Stimulated activated naive CD8-positive, alpha-beta T cell treated with anti-CD3 and anti-CD28 coated beads, Interleukin-15, Interleukin-2, amounts not matched to agents 100 U/mL and 50 U/mL, for 24 hours (primary cell): ENCODE measurements at regions not wholly inside any gene's neighbourhood (a gene's known extent, or its start where the extent isn't known, plus 50 kb on each side); places are given as distances from the start of the nearest gene placed in this dataset.

ENCODE experiments used
- ATAC-seq: fragments of 150-1000 bp; cut with Tn5 transposase; one replicate; pipeline ENCODE4 v1.10.0; 2021
- DNase-seq: peaks from one replicate; pipeline ENCODE4 v3.0.0; 2021

DNA sequence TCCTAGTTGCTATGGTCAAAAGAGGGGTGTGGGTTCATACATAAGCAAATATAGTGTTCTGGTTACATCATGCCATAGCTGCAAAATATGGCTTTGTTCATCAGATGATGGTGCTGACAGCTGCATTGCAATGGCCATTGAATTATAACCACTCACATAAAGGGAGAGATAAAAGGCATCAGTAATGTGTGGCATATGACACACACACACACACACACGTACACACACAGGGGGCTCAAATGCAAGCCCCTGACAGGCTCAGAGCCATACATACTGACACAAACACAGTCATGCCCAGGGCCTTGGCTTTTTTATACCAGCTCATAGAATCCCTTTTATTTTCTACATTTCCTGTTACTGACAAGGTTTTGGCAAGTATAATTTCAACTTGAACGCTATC, 698.9 kb downstream of the BCL11B start:
- DNase-seq (no peak), ATAC-seq (no peak)

DNA sequence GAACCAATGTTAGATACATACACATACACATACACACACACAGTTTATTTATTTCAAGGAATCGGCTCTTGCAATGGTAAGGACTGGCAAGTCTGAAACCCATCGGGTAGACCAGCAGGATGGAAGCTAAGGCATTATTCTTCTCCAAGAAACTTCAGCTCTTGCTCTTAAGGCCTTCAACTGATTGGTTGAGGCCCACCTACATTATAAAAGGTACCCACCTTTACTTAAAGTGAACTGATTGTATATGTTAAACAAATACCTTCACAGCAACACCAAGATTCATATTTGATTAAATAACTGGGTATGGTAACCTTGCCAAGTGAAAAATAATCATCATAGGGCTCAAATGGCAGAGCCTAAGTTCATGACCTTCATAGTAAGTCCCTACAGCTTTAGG, 695.5 kb downstream of the BCL11B start:
- no peak for ATAC-seq

GRCh38 chr14:98578204-98578603, 693.8 kb downstream of the BCL11B start:
- no peak for DNase-seq
- ATAC-seq = no peak

More for the DNA sequence above, 695.5 kb downstream of the BCL11B start:
- DNase-seq = no peak

DNA sequence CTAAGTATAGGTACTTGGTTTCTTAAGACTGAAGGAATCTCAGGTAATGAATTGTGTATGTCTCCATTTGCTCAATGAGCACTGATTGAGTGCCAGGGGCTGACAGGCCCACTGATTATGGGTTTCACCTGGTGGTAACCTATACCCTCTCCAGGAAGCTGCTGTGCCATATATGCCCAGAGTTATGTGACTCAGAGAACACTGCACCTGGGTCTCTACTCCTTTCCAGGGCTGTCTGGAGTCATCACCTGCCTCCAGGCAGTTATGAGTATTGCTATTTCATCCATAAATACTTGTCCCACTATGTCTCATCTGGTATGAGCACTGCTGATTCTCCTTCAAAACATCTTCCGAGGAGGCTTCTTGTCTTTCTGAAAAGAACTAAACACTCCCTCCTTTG, 692.9 kb downstream of the BCL11B start:
- no peak for DNase-seq
- no peak for ATAC-seq

DNA sequence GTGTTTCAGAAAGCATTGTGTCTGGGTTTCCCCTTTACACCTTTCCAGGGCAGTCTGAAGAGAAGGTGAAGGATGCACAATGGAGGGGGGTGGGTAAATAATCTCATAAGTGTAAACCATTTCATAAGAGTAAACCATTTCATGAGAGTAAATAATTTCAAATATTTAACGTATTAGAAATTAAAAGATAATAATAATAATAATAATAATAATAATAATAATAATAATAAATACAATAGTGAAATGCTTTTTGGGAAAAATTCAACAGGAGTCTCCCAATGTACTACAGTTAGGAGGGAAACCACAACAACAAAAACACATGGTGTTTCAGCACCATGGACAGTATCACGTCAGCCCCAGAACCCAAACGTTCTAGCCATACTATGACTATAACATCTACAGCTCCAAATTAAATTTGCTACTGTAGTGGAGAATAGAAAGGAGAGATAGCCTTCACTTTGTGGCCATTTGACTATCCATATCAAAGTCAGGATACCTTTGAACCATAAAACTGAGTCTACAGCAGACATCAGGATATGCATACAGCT, 691.8 kb downstream of the BCL11B start:
- ATAC-seq (no peak), DNase-seq (no peak)

GRCh38 chr14:98582276-98582675, 689.7 kb downstream of the BCL11B start:
- ATAC-seq (no peak), DNase-seq (no peak)

- no peak for ATAC-seq
Measured at GRCh38 chr14:98591161-98591560, 680.8 kb downstream of the BCL11B start.

GRCh38 chr14:98592611-98593170, 679.3 kb downstream of the BCL11B start:
- ATAC-seq (no peak), DNase-seq (no peak)

More at GRCh38 chr14:98591161-98591560, 680.8 kb downstream of the BCL11B start:
- DNase-seq = no peak

DNA sequence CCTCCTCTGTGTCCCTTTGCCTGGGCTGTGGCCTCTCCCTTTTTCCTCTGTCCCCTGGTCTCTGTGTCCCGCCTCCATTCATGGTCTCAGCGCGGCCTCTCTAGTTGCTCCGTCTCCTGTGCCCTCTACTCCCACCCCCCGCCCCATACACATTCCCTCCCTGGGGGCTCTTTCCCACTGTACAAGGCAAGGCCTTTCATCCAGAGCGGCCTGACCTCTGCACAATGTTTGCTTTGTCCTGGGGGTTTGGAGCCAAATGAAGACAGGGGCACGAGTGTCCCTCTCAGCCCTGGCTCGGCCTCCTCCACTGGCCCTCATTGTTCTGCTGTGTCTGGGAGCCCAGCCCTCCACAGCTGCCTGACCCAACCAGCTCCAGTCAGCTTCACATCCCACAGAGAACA, 678.6 kb downstream of the BCL11B start:
- ATAC-seq (no peak), DNase-seq (no peak)

GRCh38 chr14:98594156-98594555, 677.8 kb downstream of the BCL11B start:
- ATAC-seq = no peak

DNA sequence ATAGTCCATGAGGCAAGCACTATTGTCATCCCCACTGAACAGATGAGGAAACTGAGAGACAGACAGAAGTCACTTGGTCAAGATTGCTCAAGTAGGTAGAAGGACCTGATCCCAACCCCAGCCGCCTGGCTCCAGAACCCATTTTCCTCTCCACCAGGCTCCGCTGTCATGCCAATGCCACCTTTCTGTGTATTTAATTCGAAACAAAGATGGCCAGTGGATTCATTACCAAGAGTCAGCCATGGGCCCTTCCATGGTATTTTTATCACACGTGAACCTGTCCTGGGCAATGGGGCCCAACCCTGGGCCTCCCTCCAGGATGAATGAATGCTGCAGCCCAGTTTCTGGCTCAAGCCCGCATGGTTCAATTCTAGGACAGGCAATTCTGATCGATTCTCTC, 673.4 kb downstream of the BCL11B start:
- DNase-seq (no peak), ATAC-seq (no peak)

More at GRCh38 chr14:98594156-98594555, 677.8 kb downstream of the BCL11B start:
- no peak for DNase-seq

DNA sequence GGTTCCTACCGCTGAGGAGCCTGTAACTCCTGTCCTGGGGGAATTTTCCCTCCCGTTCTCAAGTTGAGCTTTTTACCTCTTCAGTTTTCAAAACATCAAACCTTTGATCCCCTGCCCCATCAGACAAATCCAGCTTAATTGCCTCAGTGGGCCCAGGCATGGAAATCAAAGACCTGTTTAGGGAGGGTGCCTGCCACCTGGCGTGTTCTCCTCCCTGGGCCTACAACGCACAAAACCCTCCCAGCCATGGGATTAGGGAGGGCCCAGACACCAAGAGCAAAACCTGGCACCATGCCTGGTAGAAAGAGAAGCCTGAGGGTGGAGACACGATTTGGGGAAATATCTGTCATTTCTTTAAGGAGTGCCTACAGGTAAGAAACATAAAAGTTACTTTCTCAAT, 672.9 kb downstream of the BCL11B start:
- no peak for DNase-seq
- ATAC-seq = no peak

DNA sequence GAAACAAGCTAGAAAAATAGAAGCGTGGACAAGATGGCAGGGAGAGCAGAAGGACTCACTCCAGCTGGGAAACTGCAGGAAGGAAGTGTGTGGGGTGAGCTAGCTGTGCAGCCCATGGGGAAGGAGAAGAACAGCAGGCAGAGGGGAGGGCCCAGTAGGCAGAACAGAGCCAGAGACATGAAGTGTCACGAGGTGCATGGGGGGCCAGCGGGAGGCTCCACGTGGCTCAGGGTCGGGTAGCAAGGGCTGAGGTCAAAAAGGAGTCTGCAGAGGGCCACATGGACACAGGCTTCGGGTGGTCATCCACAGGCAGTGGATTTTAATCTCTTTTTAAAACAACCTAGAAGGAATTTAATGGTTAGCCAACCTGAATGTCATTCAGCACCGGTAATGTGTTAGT, 669.0 kb downstream of the BCL11B start:
- ATAC-seq (no peak), DNase-seq (no peak)

- no peak for DNase-seq
- no peak for ATAC-seq
Measured at GRCh38 chr14:98605043-98605442, 667.0 kb downstream of the BCL11B start.

- no peak for DNase-seq
Measured at GRCh38 chr14:98606041-98606640, 665.9 kb downstream of the BCL11B start.

DNA sequence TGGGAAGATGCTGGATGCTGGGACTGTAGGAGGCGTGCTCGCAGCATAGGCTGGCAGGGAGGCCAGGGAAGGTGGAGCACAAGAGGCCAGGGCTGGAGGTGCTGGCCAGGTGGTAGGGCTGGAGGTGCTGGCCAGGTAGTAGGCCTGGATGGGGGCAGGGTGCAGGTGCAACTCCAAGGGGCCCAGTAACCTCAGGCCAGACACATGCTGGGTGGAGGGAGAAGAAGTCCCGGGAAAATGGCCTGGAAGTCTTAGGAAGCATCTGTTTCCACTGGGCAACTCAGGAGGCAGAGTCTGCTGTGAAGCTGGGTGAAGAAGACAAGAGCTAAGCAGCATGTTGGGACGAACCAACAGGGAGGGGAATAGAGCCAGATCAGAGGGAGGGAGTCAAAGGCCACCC, 665.2 kb downstream of the BCL11B start:
- no peak for DNase-seq
- ATAC-seq = no peak

More at GRCh38 chr14:98606041-98606640, 665.9 kb downstream of the BCL11B start:
- ATAC-seq = no peak

GRCh38 chr14:98607341-98607910, 664.6 kb downstream of the BCL11B start:
- DNase-seq = no peak
- ATAC-seq = no peak

- DNase-seq (no peak), ATAC-seq (no peak)
Measured at GRCh38 chr14:98608071-98609060, 663.6 kb downstream of the BCL11B start.

DNA sequence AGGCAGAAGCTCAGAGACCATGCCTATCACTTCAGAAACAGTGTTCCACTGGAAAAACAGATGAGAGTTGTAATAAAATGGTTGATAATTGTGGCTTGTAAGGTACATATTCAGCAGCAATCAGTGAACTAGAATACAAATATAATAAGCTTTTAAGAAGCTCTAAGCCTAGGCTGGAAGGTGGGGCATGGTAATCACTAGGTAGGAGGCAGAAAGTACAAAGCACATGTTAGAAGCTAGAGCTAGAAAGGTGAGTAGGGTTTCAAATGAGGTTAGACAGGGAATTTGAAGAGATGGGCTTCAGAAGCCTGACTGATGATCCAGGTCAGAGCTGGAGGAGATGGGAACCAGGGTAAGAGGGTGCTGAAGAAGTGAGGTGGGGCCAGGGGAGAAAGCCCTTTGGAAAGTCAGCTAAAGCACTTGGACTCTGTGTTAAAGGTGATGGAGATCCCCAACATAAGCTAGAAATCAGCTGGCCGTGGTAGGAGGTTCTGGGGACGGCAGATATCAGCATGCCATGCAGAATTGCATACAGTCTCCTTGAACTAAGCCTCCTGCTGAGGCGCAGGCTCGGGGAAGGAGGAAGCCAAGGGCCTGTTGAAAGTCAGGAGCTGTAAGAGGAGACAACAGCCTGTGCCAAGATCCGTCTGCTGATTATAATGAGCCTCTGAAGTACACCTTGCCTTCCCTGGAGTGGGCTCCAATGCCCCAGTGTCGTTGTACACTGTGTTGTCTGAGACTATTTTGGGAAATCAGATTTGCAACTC, 659.4 kb downstream of the BCL11B start:
- DNase-seq (no peak), ATAC-seq (no peak)

DNA sequence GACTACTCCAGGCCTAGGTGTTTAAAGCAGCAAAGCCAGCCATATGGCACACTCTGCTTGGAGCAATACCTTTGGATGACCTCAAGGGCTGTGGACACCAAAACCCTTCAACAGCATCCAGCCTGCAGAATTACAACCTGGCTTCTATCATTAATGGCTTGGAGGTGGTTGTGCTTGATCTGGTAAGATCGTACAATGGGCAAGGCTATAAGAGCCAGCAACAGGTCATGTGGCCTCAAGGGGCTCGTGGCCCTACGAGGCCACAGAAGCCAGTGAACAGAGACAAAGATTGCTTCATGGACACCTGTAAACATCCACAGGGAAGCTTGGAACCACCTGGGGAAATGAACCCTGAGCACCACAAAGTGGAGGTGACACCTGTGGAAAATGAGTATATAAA, 657.3 kb downstream of the BCL11B start:
- DNase-seq = no peak
- no peak for ATAC-seq

DNA sequence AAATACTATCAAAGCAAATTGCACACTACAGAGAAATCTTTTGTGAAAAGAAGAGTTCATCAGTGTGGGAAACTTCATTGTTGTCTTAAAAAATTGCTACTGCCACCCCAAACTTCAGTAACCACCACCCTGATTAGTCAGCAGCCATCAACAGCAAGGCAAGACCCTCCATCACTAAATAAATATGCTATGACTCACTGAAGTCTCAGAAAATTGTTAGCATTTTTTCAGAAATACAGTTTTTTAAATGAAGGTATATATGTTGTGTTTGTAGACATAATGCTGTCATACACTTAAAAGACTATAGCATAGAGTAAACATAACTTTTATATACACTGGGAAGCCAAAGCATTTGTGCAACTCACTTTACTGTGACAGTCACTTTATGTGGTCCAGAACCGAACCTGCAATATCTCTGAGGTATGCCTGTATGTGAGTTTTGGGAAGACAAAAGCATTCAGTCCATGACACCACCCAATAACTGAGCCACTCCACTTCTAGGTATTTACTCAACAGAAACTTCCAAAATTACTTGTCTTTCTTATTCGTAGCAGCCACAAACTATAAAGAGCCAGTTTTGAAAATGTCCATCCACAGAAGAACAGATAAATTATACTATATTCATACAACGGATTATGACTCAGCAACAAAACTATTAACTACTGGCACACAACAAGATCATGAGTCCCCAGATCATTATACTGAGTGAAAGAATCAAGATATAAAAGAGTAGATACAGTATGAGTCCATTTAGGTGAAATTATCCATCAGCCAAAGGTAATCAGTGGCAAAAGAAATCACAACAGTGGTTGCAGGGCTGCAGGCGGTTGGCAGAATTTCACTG, 649.6 kb downstream of the BCL11B start:
- DNase-seq (no peak), ATAC-seq (no peak)
